ENCODE measurements at regions not wholly inside any gene's neighbourhood (a gene's known extent, or its start where the extent isn't known, plus 50 kb on each side); places are given as distances from the start of the nearest gene placed in this dataset.

DNA sequence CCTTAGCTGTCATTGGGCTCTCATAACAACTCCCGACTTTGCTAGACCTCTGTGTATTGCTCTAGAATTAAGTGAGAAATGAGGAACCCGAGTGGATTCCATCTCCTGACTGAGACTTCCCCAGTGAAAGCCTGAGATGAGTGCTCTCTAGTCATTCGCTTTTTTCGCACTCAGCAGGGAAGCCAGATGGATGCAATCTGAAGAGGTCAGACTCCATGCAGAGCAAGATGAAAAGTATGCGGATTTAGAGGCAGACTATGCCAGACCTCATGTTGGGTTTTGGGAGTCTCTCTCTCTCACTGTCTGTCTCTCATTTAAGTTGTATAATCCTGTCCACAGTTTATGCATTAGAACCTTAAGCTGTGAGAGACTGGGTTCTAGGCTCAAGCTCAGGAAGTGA lies 88.6 kb downstream of the SLC5A7 start:
- TF ChIP-seq TAF1 (IDR thresholded peaks at IDR 0.05; ENCODE audit: borderline replicate concordance, insufficient read depth, low read length) = no peak
- TF ChIP-seq, protein P1, sequence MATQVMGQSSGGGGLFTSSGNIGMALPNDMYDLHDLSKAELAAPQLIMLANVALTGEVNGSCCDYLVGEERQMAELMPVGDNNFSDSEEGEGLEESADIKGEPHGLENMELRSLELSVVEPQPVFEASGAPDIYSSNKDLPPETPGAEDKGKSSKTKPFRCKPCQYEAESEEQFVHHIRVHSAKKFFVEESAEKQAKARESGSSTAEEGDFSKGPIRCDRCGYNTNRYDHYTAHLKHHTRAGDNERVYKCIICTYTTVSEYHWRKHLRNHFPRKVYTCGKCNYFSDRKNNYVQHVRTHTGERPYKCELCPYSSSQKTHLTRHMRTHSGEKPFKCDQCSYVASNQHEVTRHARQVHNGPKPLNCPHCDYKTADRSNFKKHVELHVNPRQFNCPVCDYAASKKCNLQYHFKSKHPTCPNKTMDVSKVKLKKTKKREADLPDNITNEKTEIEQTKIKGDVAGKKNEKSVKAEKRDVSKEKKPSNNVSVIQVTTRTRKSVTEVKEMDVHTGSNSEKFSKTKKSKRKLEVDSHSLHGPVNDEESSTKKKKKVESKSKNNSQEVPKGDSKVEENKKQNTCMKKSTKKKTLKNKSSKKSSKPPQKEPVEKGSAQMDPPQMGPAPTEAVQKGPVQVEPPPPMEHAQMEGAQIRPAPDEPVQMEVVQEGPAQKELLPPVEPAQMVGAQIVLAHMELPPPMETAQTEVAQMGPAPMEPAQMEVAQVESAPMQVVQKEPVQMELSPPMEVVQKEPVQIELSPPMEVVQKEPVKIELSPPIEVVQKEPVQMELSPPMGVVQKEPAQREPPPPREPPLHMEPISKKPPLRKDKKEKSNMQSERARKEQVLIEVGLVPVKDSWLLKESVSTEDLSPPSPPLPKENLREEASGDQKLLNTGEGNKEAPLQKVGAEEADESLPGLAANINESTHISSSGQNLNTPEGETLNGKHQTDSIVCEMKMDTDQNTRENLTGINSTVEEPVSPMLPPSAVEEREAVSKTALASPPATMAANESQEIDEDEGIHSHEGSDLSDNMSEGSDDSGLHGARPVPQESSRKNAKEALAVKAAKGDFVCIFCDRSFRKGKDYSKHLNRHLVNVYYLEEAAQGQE (IDR thresholded peaks at IDR 0.05; ENCODE audit: insufficient read depth in 1 of 2, low read depth in 2 of 2, low read length in 2 of 2) = no peak
- TF ChIP-seq POLR2AphosphoS5 (IDR thresholded peaks at IDR 0.05; ENCODE audit: low read depth, low read length) = no peak
- no peak for TF ChIP-seq FOXP2 (optimal IDR thresholded peaks at IDR 0.05; ENCODE audit: borderline replicate concordance, extremely low read depth, extremely low read length, insufficient read depth)
- TF ChIP-seq SIN3A (IDR thresholded peaks at IDR 0.05; ENCODE audit: borderline replicate concordance, insufficient read depth, low read length) = no peak

DNA sequence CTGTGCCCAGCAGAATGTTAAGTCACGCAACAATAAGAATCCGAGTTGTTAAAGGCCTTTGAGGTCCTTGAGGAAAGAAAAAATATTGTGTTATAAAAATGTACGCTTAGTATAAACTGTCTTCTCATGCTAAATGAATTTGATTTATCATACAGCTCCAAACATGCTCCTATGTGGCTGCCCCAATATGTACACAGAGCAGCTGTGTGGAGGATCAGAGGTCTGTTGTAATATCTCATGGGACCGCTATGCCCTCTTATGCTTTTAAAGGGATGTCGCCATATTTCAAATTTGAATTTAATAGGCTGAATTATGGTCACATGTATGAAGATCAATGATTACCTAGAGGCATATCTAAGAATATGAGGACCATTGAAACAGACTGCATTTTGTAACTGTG lies 90.2 kb downstream of the SLC5A7 start:
- no peak for TF ChIP-seq SIN3A (IDR thresholded peaks at IDR 0.05; ENCODE audit: borderline replicate concordance, insufficient read depth, low read length)
- no peak for TF ChIP-seq TAF1 (IDR thresholded peaks at IDR 0.05; ENCODE audit: borderline replicate concordance, insufficient read depth, low read length)
- TF ChIP-seq, protein P1 (IDR thresholded peaks at IDR 0.05; ENCODE audit: insufficient read depth in 1 of 2, low read depth in 2 of 2, low read length in 2 of 2) = no peak
- TF ChIP-seq FOXP2 (optimal IDR thresholded peaks at IDR 0.05; ENCODE audit: borderline replicate concordance, extremely low read depth, extremely low read length, insufficient read depth) = no peak
- TF ChIP-seq POLR2AphosphoS5 (IDR thresholded peaks at IDR 0.05; ENCODE audit: low read depth, low read length) = no peak

DNA sequence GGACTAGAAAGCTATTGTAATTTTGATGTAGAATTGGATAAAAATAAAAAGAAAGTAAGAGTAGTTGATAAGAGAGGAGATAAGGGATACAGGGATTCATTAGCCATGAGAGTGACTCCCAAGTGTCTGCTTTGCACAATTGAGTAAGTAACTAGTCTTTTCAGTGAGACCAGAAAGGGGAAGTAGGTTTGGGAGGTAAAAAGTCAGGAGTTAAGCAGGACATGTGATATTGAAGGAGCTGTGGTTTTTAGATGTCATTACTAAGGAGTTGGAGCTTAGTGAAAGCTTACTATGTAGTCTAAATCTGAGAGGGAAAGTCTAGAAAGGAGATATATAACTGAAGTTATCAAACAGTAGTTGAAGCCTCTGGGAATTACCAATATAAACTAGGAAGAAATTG lies 93.4 kb downstream of the SLC5A7 start:
- TF ChIP-seq, protein P1 (IDR thresholded peaks at IDR 0.05; ENCODE audit: insufficient read depth in 1 of 2, low read depth in 2 of 2, low read length in 2 of 2) = no peak
- TF ChIP-seq POLR2AphosphoS5 (IDR thresholded peaks at IDR 0.05; ENCODE audit: low read depth, low read length) (no peak), TAF1 (IDR thresholded peaks at IDR 0.05; ENCODE audit: borderline replicate concordance, insufficient read depth, low read length) (no peak), SIN3A (IDR thresholded peaks at IDR 0.05; ENCODE audit: borderline replicate concordance, insufficient read depth, low read length) (no peak), FOXP2 (optimal IDR thresholded peaks at IDR 0.05; ENCODE audit: borderline replicate concordance, extremely low read depth, extremely low read length, insufficient read depth) (no peak)

DNA sequence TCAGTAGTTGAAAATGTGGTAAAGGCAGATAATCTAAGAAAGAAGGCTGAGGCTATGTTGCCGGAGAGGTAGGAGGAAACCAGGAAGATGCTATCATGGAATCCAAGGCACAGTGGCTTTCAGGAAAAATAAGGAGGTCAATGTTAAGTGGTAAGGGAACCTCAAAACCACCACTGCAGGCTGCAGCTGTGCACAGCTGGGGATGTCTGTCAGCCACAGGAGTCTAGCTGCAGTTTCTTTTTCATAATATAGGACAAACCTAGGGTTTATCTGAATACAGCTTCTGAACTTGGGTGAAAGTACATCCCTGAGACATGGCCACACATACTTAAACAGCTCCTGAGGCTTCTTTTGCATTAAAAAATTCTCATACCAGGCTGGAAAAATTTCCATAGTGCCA lies 93.9 kb downstream of the SLC5A7 start:
- no peak for TF ChIP-seq FOXP2 (optimal IDR thresholded peaks at IDR 0.05; ENCODE audit: borderline replicate concordance, extremely low read depth, extremely low read length, insufficient read depth)
- TF ChIP-seq SIN3A (IDR thresholded peaks at IDR 0.05; ENCODE audit: borderline replicate concordance, insufficient read depth, low read length) = no peak
- no peak for TF ChIP-seq TAF1 (IDR thresholded peaks at IDR 0.05; ENCODE audit: borderline replicate concordance, insufficient read depth, low read length)
- no peak for TF ChIP-seq POLR2AphosphoS5 (IDR thresholded peaks at IDR 0.05; ENCODE audit: low read depth, low read length)
- TF ChIP-seq, protein P1 (IDR thresholded peaks at IDR 0.05; ENCODE audit: insufficient read depth in 1 of 2, low read depth in 2 of 2, low read length in 2 of 2) = no peak

DNA sequence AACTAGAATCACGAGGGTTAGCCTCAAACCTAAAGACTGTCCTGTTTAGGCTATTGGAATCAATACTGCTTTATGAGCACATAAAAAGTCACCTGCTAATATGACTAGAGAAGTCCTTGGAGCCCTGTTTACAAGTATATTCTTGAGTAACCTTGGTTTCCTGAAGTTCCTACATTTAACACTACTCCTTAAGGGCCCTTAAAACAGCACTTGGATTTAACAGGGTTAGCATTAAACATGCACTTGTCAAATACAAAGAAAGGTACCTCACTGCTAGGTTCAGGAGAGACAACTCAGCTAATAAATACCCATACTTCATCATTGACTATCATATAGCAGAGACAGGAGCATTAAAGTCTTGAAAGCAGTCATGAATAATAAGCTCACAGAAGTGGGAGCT lies 96.7 kb downstream of the SLC5A7 start:
- no peak for TF ChIP-seq SIN3A (IDR thresholded peaks at IDR 0.05; ENCODE audit: borderline replicate concordance, insufficient read depth, low read length)
- no peak for TF ChIP-seq POLR2AphosphoS5 (IDR thresholded peaks at IDR 0.05; ENCODE audit: low read depth, low read length)
- no peak for TF ChIP-seq FOXP2 (optimal IDR thresholded peaks at IDR 0.05; ENCODE audit: borderline replicate concordance, extremely low read depth, extremely low read length, insufficient read depth)
- TF ChIP-seq, protein P1 (IDR thresholded peaks at IDR 0.05; ENCODE audit: insufficient read depth in 1 of 2, low read depth in 2 of 2, low read length in 2 of 2) = no peak
- TF ChIP-seq TAF1 (IDR thresholded peaks at IDR 0.05; ENCODE audit: borderline replicate concordance, insufficient read depth, low read length) = no peak
